ENCODE measurements at regions not wholly inside any gene's neighbourhood (a gene's known extent, or its start where the extent isn't known, plus 50 kb on each side); places are given as distances from the start of the nearest gene placed in this dataset.

- TF ChIP-seq, protein P1, sequence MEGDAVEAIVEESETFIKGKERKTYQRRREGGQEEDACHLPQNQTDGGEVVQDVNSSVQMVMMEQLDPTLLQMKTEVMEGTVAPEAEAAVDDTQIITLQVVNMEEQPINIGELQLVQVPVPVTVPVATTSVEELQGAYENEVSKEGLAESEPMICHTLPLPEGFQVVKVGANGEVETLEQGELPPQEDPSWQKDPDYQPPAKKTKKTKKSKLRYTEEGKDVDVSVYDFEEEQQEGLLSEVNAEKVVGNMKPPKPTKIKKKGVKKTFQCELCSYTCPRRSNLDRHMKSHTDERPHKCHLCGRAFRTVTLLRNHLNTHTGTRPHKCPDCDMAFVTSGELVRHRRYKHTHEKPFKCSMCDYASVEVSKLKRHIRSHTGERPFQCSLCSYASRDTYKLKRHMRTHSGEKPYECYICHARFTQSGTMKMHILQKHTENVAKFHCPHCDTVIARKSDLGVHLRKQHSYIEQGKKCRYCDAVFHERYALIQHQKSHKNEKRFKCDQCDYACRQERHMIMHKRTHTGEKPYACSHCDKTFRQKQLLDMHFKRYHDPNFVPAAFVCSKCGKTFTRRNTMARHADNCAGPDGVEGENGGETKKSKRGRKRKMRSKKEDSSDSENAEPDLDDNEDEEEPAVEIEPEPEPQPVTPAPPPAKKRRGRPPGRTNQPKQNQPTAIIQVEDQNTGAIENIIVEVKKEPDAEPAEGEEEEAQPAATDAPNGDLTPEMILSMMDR (conservative IDR thresholded peaks at IDR 0.05), result no peak
- no peak for TF ChIP-seq EZH2 (IDR thresholded peaks at IDR 0.05; ENCODE audit: low read depth)
Measured at GRCh38 chr12:126431767-126432166, 1366.5 kb downstream of the AACS start.
